OCI-LY7 (cell line): ENCODE measurements at regions not wholly inside any gene's neighbourhood (a gene's known extent, or its start where the extent isn't known, plus 50 kb on each side); places are given as distances from the start of the nearest gene placed in this dataset.

ENCODE experiments used
- EZH2phosphoT487 ChIP-seq: fragments of 200-600 bp; sonication (generic); IDR thresholded peaks from 2 replicates; pipeline ENCODE4 v1.6.1; 2018; ENCODE audit warnings: low read depth, borderline replicate concordance, mild to moderate bottlenecking, mixed run types, antibody characterized with exemption, low read length, moderate library complexity, mixed read lengths
- TF ChIP-seq, protein P1 (sequence below): fragments of 200-600 bp; sonication (generic); conservative IDR thresholded peaks from 2 replicates; pipeline ENCODE4 v1.5.1; 2014; ENCODE audit warnings: mild to moderate bottlenecking, antibody characterized with exemption, low read length, moderate library complexity, mixed read lengths

DNA sequence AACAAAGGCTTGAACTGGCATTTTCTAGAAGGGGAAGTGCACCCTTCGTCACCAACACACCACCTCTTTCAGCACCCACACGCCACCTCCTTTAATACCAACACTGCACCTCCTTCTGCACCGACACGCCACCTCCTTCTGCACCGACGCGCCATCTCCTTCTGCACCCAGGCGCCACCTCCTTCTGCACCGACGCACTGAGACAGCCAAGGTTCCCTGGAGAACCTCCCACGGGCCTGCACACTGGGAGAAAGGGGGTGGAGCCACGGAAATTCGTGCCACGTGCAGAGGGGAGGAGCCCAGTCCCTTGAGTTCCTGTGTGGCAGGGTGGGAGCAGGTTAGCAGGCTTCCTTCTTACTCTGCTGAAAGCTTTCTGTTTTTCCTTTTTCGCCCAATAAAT is 327.9 kb upstream of the C1orf174 start:
- TF ChIP-seq, protein P1, sequence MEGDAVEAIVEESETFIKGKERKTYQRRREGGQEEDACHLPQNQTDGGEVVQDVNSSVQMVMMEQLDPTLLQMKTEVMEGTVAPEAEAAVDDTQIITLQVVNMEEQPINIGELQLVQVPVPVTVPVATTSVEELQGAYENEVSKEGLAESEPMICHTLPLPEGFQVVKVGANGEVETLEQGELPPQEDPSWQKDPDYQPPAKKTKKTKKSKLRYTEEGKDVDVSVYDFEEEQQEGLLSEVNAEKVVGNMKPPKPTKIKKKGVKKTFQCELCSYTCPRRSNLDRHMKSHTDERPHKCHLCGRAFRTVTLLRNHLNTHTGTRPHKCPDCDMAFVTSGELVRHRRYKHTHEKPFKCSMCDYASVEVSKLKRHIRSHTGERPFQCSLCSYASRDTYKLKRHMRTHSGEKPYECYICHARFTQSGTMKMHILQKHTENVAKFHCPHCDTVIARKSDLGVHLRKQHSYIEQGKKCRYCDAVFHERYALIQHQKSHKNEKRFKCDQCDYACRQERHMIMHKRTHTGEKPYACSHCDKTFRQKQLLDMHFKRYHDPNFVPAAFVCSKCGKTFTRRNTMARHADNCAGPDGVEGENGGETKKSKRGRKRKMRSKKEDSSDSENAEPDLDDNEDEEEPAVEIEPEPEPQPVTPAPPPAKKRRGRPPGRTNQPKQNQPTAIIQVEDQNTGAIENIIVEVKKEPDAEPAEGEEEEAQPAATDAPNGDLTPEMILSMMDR = no peak
- TF ChIP-seq EZH2phosphoT487 = no peak
